Keratinocyte (primary cell): ENCODE measurements at regions not wholly inside any gene's neighbourhood (a gene's known extent, or its start where the extent isn't known, plus 50 kb on each side); places are given as distances from the start of the nearest gene placed in this dataset.

Experiments used
- DNase-seq: peaks from one replicate; pipeline ENCODE4 v3.0.0-alpha.2; 2011; ENCODE audit warnings: low read depth, missing footprints, low spot score
- FAIRE-seq: peaks from 2 replicates; lab custom pipeline; 2011; peaks lifted over from hg19 to GRCh38; lab: Jason Lieb, UNC
- H2AFZ ChIP-seq: 2 replicates; pipeline ENCODE4 v1.6.0; 2012; ENCODE audit warnings: low read length, control low read depth, inconsistent platforms; ENCODE audit not compliant: control insufficient read depth
- H3K27ac ChIP-seq: 2 replicates; pipeline ENCODE4 v1.5.1; 2011; ENCODE audit warnings: low read length; ENCODE audit not compliant: control insufficient read depth, insufficient read depth
- H3K27me3 ChIP-seq: 3 replicates; pipeline ENCODE4 v1.6.0; 2011; ENCODE audit warnings: low read length; ENCODE audit not compliant: control insufficient read depth, insufficient read depth; ENCODE audit errors: extremely low read depth
- H3K36me3 ChIP-seq, 2 experiments: 2 replicates in 1 of 2; 3 replicates in 1 of 2; pipeline ENCODE4 v1.5.1; 2011; ENCODE audit warnings: low read length in 2 of 2, mild to moderate bottlenecking in 1 of 2; ENCODE audit not compliant: control insufficient read depth in 2 of 2, insufficient read depth in 2 of 2; ENCODE audit errors: extremely low read depth in 1 of 2
- H3K4me1 ChIP-seq: 3 replicates; pipeline ENCODE4 v1.5.1; 2011; ENCODE audit warnings: low read length; ENCODE audit not compliant: control insufficient read depth, insufficient read depth; ENCODE audit errors: extremely low read depth
- H3K4me2 ChIP-seq: 3 replicates; pipeline ENCODE4 v1.6.0; 2011; ENCODE audit warnings: low read depth, low read length; ENCODE audit not compliant: control insufficient read depth, insufficient read depth; ENCODE audit errors: extremely low read depth
- H3K4me3 ChIP-seq, 3 experiments: fragments of 200-600 bp in 1 of 3; sonication (generic) in 1 of 3; 2 replicates in 2 of 3; 3 replicates in 1 of 3; pipeline ENCODE4 v1.5.1; 2011 to 2016; ENCODE audit warnings: low read length in 3 of 3, mild to moderate bottlenecking in 3 of 3, control low read depth in 2 of 3, inconsistent platforms in 1 of 3, low read depth in 1 of 3, mixed read lengths in 1 of 3, mixed run types in 1 of 3, moderate library complexity in 1 of 3; ENCODE audit not compliant: control insufficient read depth in 2 of 3, insufficient read depth in 2 of 3; ENCODE audit errors: extremely low read depth in 1 of 3
- H3K79me2 ChIP-seq: 2 replicates; pipeline ENCODE4 v1.6.0; 2012; ENCODE audit warnings: low read length; ENCODE audit not compliant: control insufficient read depth, insufficient read depth
- H3K9ac ChIP-seq: 3 replicates; pipeline ENCODE4 v1.6.0; 2011; ENCODE audit warnings: low read length; ENCODE audit not compliant: control insufficient read depth, insufficient read depth; ENCODE audit errors: extremely low read depth
- H3K9me1 ChIP-seq: 3 replicates; pipeline ENCODE4 v1.6.0; 2011; ENCODE audit warnings: low read length; ENCODE audit not compliant: control insufficient read depth, insufficient read depth; ENCODE audit errors: extremely low read depth
- H3K9me3 ChIP-seq: 2 replicates; pipeline ENCODE4 v1.5.1; 2012; ENCODE audit warnings: low read depth, low read length; ENCODE audit not compliant: control insufficient read depth
- H4K20me1 ChIP-seq: 3 replicates; pipeline ENCODE4 v1.6.0; 2011; ENCODE audit warnings: low read length; ENCODE audit not compliant: control insufficient read depth, insufficient read depth; ENCODE audit errors: extremely low read depth
- CTCF ChIP-seq, 3 experiments: IDR thresholded peaks in 1 of 3; conservative IDR thresholded peaks in 1 of 3; optimal IDR thresholded peaks in 1 of 3; 2 replicates in 2 of 3; 3 replicates in 1 of 3; pipeline versions ENCODE3 to v1.5.1; 2011; ENCODE audit warnings: low read length in 3 of 3, mild to moderate bottlenecking in 3 of 3, moderate library complexity in 2 of 3, control low read depth in 1 of 3, inconsistent platforms in 1 of 3; ENCODE audit not compliant: insufficient read depth in 2 of 3; ENCODE audit errors: extremely low read depth in 1 of 3
- EZH2 ChIP-seq: IDR thresholded peaks from one replicate; pipeline ENCODE4 v1.6.1; 2012; ENCODE audit warnings: inconsistent platforms, mild to moderate bottlenecking, low read length, moderate library complexity
- dilution Hi-C: fragments of 300-500 bp; cut with MboI; formaldehyde crosslinking; loops from one replicate; pipeline ENCODE4 v1.7.0; 2020; ENCODE audit warnings: low sequenced_read_pairs; ENCODE audit not compliant: extremely low pct_ligation_motif_present

GRCh38 chr2:226187616-226188015 is 612.0 kb downstream of the IRS1 start:
- no peak for FAIRE-seq
- no peak overlapping the region for H3K4me2 ChIP-seq
- DNase-seq: no peak
- no peaks in the 10 kb centered on the region for H3K36me3 ChIP-seq
- no peak overlapping the region for H3K9ac ChIP-seq
- dilution Hi-C loops: no loop called here
- H4K20me1 ChIP-seq: no peaks in the 10 kb centered on the region
- no peak overlapping the region for H3K27ac ChIP-seq
- H3K79me2 ChIP-seq: no peaks in the 10 kb centered on the region
- no peak overlapping the region for H2AFZ ChIP-seq
- H3K4me1 ChIP-seq: peaks cover 21% of the 10 kb centered on the region
- TF ChIP-seq EZH2: no peak
- no peak for TF ChIP-seq CTCF (optimal IDR thresholded peaks at IDR 0.05 in 1 of 3, IDR thresholded peaks at IDR 0.05 in 1 of 3, conservative IDR thresholded peaks at IDR 0.05 in 1 of 3; ENCODE audit: extremely low read depth in 1 of 3, insufficient read depth in 2 of 3, low read length in 3 of 3)
- H3K4me3 ChIP-seq: no peak overlapping the region
- no peaks in the 10 kb centered on the region for H3K27me3 ChIP-seq
- no peaks in the 10 kb centered on the region for H3K9me3 ChIP-seq
- H3K9me1 ChIP-seq: no peaks in the 10 kb centered on the region

GRCh38 chr2:226187156-226187555 is 612.5 kb downstream of the IRS1 start:
- no peak for DNase-seq
- Histone ChIP-seq H3K9me3 (no peaks in the 10 kb centered on the region), H3K9me1 (no peaks in the 10 kb centered on the region), H3K36me3 (no peaks in the 10 kb centered on the region), H3K79me2 (no peaks in the 10 kb centered on the region), H3K27me3 (no peaks in the 10 kb centered on the region), H4K20me1 (no peaks in the 10 kb centered on the region), H3K4me1 (peaks cover 21% of the 10 kb centered on the region), H3K4me3 (no peak overlapping the region), H3K27ac (no peak overlapping the region), H3K9ac (no peak overlapping the region), H2AFZ (peak overlapping the region; percentile 14), H3K4me2 (no peak overlapping the region)
- no peak for FAIRE-seq
- dilution Hi-C loops: no loop called here
- no peak for TF ChIP-seq CTCF (optimal IDR thresholded peaks at IDR 0.05 in 1 of 3, IDR thresholded peaks at IDR 0.05 in 1 of 3, conservative IDR thresholded peaks at IDR 0.05 in 1 of 3; ENCODE audit: extremely low read depth in 1 of 3, insufficient read depth in 2 of 3, low read length in 3 of 3)
- no peak for TF ChIP-seq EZH2
